ENCODE measurements at regions not wholly inside any gene's neighbourhood (a gene's known extent, or its start where the extent isn't known, plus 50 kb on each side); places are given as distances from the start of the nearest gene placed in this dataset.

DNA sequence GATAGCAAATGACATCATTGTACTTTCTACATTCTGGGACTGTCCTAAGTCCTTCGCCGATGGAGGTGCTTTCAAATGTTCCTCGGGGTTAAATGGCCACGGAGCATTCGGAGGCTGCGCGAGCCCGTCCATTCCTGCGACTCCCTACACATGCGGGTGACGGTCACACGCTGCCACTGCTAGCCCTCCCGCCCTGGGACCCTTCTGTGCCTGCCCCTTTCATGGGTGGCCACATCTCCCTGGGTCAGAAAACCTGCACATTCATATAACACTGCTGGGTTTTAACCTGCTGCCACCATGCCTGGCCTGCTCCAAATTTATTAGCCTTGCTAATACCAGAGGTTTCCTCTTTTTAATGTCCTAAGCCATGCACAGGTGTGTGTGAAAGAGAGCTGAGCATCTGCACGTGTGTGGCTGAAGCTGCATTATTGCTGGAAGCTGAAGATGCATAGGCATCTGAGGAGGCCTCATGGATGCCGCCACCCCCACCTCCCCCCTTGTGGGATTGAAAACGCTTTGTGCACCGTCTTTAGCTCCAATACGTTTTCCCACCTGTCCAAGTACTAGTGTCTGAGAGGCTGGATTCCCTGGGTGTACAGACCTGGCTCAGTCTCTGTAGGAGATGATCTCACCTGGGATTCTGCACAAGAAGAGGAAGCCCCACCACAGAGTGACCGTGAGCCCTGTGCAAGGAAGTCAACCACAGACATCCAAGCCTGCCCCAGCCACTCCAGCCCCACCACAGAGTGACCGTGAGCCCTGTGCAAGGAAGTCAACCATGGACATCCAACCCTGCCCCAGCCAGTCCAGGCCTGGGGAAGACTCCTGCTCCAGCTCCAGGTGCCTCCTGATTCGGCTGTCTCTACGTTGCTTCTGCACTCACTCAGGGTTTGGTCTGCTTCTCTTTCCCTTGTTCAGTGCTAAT, 626.4 kb downstream of the BRD1 start:
- H3K36me3 ChIP-seq (ENCODE audit: insufficient read depth), result no peaks in the 10 kb centered on the region
- H3K27ac ChIP-seq (ENCODE audit: low read depth), result no peak overlapping the region
- H4K20me1 ChIP-seq (replicated peaks; ENCODE audit: insufficient read depth), result no peaks in the 10 kb centered on the region
- H3K79me2 ChIP-seq (replicated peaks; ENCODE audit: insufficient read depth), result no peaks in the 10 kb centered on the region
- no peaks in the 10 kb centered on the region for H3K27me3 ChIP-seq (ENCODE audit: insufficient read depth)
- no peak for DNase-seq (ENCODE audit: low spot score)
- H3K4me1 ChIP-seq (ENCODE audit: insufficient read depth), result no peaks in the 10 kb centered on the region
- no peak overlapping the region for H2AFZ ChIP-seq
- no peak overlapping the region for H3K4me3 Mint-ChIP-seq
- H3F3A ChIP-seq (replicated peaks; ENCODE audit: low read depth), result no peaks in the 10 kb centered on the region
- H3K4me2 ChIP-seq, result no peak overlapping the region
- no peaks in the 10 kb centered on the region for H3K9me3 Mint-ChIP-seq
- no peak for TF ChIP-seq EZH2phosphoT487 (IDR thresholded peaks at IDR 0.05; ENCODE audit: unreplicated experiment)
- ATAC-seq, result no peak
- H3K4me1 Mint-ChIP-seq, result peaks cover 24% of the 10 kb centered on the region
- peaks cover 21% of the 10 kb centered on the region for H3K27me3 Mint-ChIP-seq (ENCODE audit: insufficient read depth, low read depth, poor library complexity)
- no peak overlapping the region for H3K27ac Mint-ChIP-seq
- no peaks in the 10 kb centered on the region for H3K9me2 ChIP-seq (ENCODE audit: insufficient read depth)
- no peak overlapping the region for H3K4me3 ChIP-seq
- H3K36me3 Mint-ChIP-seq (ENCODE audit: low read depth), result no peaks in the 10 kb centered on the region

DNA sequence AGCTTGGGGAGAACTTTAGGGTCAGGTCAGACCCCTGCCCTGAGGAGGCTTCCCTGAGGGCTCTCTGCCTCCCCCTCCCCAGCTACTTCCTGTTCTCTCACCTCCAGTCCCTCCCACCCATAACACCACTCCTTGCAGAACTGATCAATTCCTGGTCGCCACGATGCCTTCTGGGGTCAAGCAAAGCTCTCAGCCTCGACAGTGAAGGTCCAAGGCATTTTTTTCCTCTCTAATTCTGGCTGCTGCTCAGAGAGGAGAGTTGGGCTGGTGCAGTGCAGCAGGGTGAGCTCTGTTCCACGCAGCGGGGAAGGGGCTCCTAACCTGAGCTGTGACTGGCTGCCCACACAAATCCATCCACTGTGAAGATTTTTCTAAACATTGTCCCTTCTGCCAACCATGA, 628.4 kb downstream of the BRD1 start:
- Histone ChIP-seq H3F3A (replicated peaks; ENCODE audit: low read depth) (no peaks in the 10 kb centered on the region), H4K20me1 (replicated peaks; ENCODE audit: insufficient read depth) (no peaks in the 10 kb centered on the region), H3K79me2 (replicated peaks; ENCODE audit: insufficient read depth) (no peaks in the 10 kb centered on the region), H3K27me3 (ENCODE audit: insufficient read depth) (no peaks in the 10 kb centered on the region), H3K27ac (ENCODE audit: low read depth) (no peak overlapping the region), H3K4me3 (no peak overlapping the region), H3K4me1 (ENCODE audit: insufficient read depth) (no peaks in the 10 kb centered on the region), H3K4me2 (no peak overlapping the region), H3K9me2 (ENCODE audit: insufficient read depth) (no peaks in the 10 kb centered on the region), H2AFZ (no peak overlapping the region), H3K36me3 (ENCODE audit: insufficient read depth) (no peaks in the 10 kb centered on the region)
- H3K36me3 Mint-ChIP-seq (ENCODE audit: low read depth), result no peaks in the 10 kb centered on the region
- no peak overlapping the region for H3K27ac Mint-ChIP-seq
- TF ChIP-seq STAT1 (IDR thresholded peaks at IDR 0.05; ENCODE audit: unreplicated experiment) (no peak), JUNB (IDR thresholded peaks at IDR 0.05; ENCODE audit: unreplicated experiment) (no peak), ZNF331 (CRISPR knock-in tag; IDR thresholded peaks at IDR 0.05; ENCODE audit: low read depth) (no peak), ZNF114 (CRISPR knock-in tag; IDR thresholded peaks at IDR 0.05) (no peak), ZNF462 (CRISPR knock-in tag; IDR thresholded peaks at IDR 0.05) (no peak), EZH2 (IDR thresholded peaks at IDR 0.05; ENCODE audit: low read depth, unreplicated experiment) (no peak), NANOG (IDR thresholded peaks at IDR 0.05; ENCODE audit: borderline replicate concordance) (no peak), REST (IDR thresholded peaks at IDR 0.05; ENCODE audit: unreplicated experiment) (no peak)
- TF ChIP-seq, protein P1, sequence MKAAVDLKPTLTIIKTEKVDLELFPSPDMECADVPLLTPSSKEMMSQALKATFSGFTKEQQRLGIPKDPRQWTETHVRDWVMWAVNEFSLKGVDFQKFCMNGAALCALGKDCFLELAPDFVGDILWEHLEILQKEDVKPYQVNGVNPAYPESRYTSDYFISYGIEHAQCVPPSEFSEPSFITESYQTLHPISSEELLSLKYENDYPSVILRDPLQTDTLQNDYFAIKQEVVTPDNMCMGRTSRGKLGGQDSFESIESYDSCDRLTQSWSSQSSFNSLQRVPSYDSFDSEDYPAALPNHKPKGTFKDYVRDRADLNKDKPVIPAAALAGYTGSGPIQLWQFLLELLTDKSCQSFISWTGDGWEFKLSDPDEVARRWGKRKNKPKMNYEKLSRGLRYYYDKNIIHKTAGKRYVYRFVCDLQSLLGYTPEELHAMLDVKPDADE (IDR thresholded peaks at IDR 0.05), result no peak
- H3K4me3 Mint-ChIP-seq, result no peak overlapping the region
- H3K27me3 Mint-ChIP-seq (ENCODE audit: insufficient read depth, low read depth, poor library complexity), result peaks cover 16% of the 10 kb centered on the region
- H3K9me3 Mint-ChIP-seq, result no peaks in the 10 kb centered on the region
- DNase-seq (ENCODE audit: low spot score) (no peak), ATAC-seq (no peak)
- peaks cover 24% of the 10 kb centered on the region for H3K4me1 Mint-ChIP-seq

Measured in GM23338 (cell line).